ENCODE measurements at regions not wholly inside any gene's neighbourhood (a gene's known extent, or its start where the extent isn't known, plus 50 kb on each side); places are given as distances from the start of the nearest gene placed in this dataset.

- TF ChIP-seq CTCF (IDR thresholded peaks at IDR 0.05) (no peak), POLR2AphosphoS5 (IDR thresholded peaks at IDR 0.05) (no peak)
- Histone ChIP-seq H3K9me3 (peaks cover 0 to 15% (median 2%) of the 10 kb centered on the region in 4 donors), H3K36me3 (no peaks in the 10 kb centered on the region), H3K4me3 (no peak overlapping the region), H3K4me1 (no peaks in the 10 kb centered on the region), H3K27me3 (peaks cover 0 to 61% (median 28%) of the 10 kb centered on the region in 3 donors), H3K27ac (no peak overlapping the region)
- intact Hi-C loops (cut with DNase I), result no loop called here
- no peak for DNase-seq
- 88 to 89% methylated on average over 9 of the region's 9 CpGs for WGBS, 2 donors
These were observed 116.9 kb downstream of the BRD1 start for GRCh38 chr22:49710746-49711145.

DNA sequence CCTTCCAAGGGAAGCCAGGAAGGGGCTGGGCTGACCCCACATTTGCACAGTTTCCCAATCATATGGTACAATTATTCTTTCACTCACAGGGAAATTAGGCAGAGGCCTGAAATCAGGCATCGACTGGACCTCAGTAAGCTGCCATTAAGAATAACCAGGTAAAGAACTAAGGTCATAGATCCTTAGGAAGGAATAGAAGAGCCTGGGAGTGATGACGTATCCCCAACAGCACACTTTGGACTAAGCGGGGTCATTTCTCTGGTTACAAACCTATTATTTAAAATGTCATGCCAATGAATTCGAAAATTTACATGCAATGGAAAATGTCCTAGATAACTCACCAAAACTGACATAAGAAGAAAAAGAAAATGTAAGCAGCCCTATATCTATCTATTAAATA, 118.2 kb downstream of the BRD1 start:
- Histone ChIP-seq H3K27me3 (peaks cover 0 to 74% (median 41%) of the 10 kb centered on the region in 3 donors), H3K4me3 (no peak overlapping the region), H3K27ac (no peak overlapping the region), H3K9me3 (peaks cover 0 to 15% (median 2%) of the 10 kb centered on the region in 4 donors), H3K4me1 (no peaks in the 10 kb centered on the region), H3K36me3 (no peaks in the 10 kb centered on the region)
- TF ChIP-seq POLR2AphosphoS5 (IDR thresholded peaks at IDR 0.05), result no peak
- TF ChIP-seq CTCF (IDR thresholded peaks at IDR 0.05), result no peak
- TF ChIP-seq POLR2A (IDR thresholded peaks at IDR 0.05), result no peak
- no peak for TF ChIP-seq EP300 (IDR thresholded peaks at IDR 0.05)
- no peak for DNase-seq
- intact Hi-C loops (cut with DNase I), result no loop called here
- 73 to 74% methylated on average over 4 of the region's 4 CpGs for WGBS, 2 donors

- Histone ChIP-seq H3K27ac (no peak overlapping the region), H3K9me3 (peaks cover 5 to 24% (median 8%) of the 10 kb centered on the region in 4 donors), H3K27me3 (peaks cover 10 to 77% (median 39%) of the 10 kb centered on the region in 3 donors), H3K4me1 (no peaks in the 10 kb centered on the region), H3K4me3 (no peak overlapping the region), H3K36me3 (no peaks in the 10 kb centered on the region)
- no peak for DNase-seq
- TF ChIP-seq POLR2AphosphoS5 (IDR thresholded peaks at IDR 0.05), result no peak
- TF ChIP-seq CTCF (IDR thresholded peaks at IDR 0.05), result no peak
- no peak for TF ChIP-seq EP300 (IDR thresholded peaks at IDR 0.05)
- no peak for TF ChIP-seq POLR2A (IDR thresholded peaks at IDR 0.05)
- intact Hi-C loops (cut with DNase I), result no loop called here
- WGBS, 2 donors, result 76 to 83% methylated on average over 13 of the region's 13 CpGs
These were observed 121.7 kb downstream of the BRD1 start for GRCh38 chr22:49705972-49706352.

- Histone ChIP-seq H3K27me3 (peaks cover 10 to 71% (median 33%) of the 10 kb centered on the region in 3 donors), H3K27ac (no peak overlapping the region), H3K36me3 (no peaks in the 10 kb centered on the region), H3K4me3 (no peak overlapping the region), H3K4me1 (no peaks in the 10 kb centered on the region), H3K9me3 (peaks cover 5 to 22% (median 8%) of the 10 kb centered on the region in 4 donors)
- DNase-seq, result no peak
- 42 to 50% methylated on average over 22 of the region's 22 CpGs for WGBS, 2 donors
- TF ChIP-seq EP300 (IDR thresholded peaks at IDR 0.05) (no peak), POLR2AphosphoS5 (IDR thresholded peaks at IDR 0.05) (no peak), POLR2A (IDR thresholded peaks at IDR 0.05) (no peak), CTCF (IDR thresholded peaks at IDR 0.05) (no peak)
- intact Hi-C loops (cut with DNase I), result no loop called here
These were observed 122.3 kb downstream of the BRD1 start for GRCh38 chr22:49705216-49705971.
